ENCODE measurements at regions not wholly inside any gene's neighbourhood (a gene's known extent, or its start where the extent isn't known, plus 50 kb on each side); places are given as distances from the start of the nearest gene placed in this dataset.

GRCh38 chrX:40299641-40300046, 201.9 kb upstream of the BCOR start (continued):
- TF ChIP-seq TAF1 (IDR thresholded peaks at IDR 0.05; ENCODE audit: low read depth) (no peak), RAD21 (conservative IDR thresholded peaks at IDR 0.05) (no peak)

- Histone ChIP-seq H3K4me2 (ENCODE audit: low read length) (no peak overlapping the region), H3K9me3 (ENCODE audit: low read length) (no peaks in the 10 kb centered on the region), H3K9ac (ENCODE audit: low read length) (no peak overlapping the region), H3K79me2 (replicated peaks; ENCODE audit: insufficient read depth, low read length) (no peaks in the 10 kb centered on the region), H3K4me3 (ENCODE audit: low read length) (no peak overlapping the region), H3K27me3 (ENCODE audit: insufficient read depth, low read depth, low read length) (no peaks in the 10 kb centered on the region), H3K36me3 (ENCODE audit: insufficient read depth, low read length) (no peaks in the 10 kb centered on the region), H3F3A (ENCODE audit: insufficient read depth, low read length, poor library complexity, severe bottlenecking) (no peaks in the 10 kb centered on the region), H2AFZ (ENCODE audit: low read depth, low read length) (no peak overlapping the region), H3K27ac (ENCODE audit: low read length) (no peak overlapping the region), H3K9me2 (ENCODE audit: insufficient read depth, low read length) (no peaks in the 10 kb centered on the region), H4K20me1 (ENCODE audit: insufficient read depth) (no peaks in the 10 kb centered on the region)
- no peak for TF ChIP-seq POLR2AphosphoS5 (IDR thresholded peaks at IDR 0.05)
- TF ChIP-seq RAD21 (conservative IDR thresholded peaks at IDR 0.05): no peak
- no peak for TF ChIP-seq MXI1 (conservative IDR thresholded peaks at IDR 0.05; ENCODE audit: poor library complexity, severe bottlenecking)
- TF ChIP-seq EZH2 (IDR thresholded peaks at IDR 0.05; ENCODE audit: borderline replicate concordance, insufficient read depth, low read length, poor library complexity, severe bottlenecking): no peak
- TF ChIP-seq SMC3 (conservative IDR thresholded peaks at IDR 0.05; ENCODE audit: poor library complexity): no peak
- no peak for TF ChIP-seq TAF1 (IDR thresholded peaks at IDR 0.05; ENCODE audit: low read depth)
- no peak for TF ChIP-seq CTCF (IDR thresholded peaks at IDR 0.05; ENCODE audit: poor library complexity, severe bottlenecking)
Observed at GRCh38 chrX:40298572-40299479, 201.1 kb upstream of the BCOR start.

DNA sequence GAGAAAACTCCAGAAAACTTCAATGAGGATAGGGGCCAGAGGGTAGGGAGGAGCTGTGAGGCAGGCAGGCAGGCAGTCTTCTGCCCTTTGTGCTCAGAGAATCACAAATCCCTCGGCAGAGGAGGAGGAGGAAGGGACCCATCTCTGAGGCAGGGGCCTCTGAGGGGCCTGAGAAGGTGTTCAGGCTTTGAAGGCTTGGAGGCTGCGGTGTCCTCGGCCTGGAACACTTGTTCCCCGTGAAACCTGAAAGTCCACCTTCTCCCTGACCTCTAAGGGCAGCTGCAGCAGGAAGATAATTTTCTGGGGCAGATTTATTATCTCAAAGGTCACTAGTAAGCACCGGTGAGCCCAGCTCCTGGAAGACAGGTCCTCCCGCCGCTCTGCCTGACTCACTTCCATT, 200.3 kb upstream of the BCOR start:
- Histone ChIP-seq H3K9ac (ENCODE audit: low read length) (no peak overlapping the region), H3K9me2 (ENCODE audit: insufficient read depth, low read length) (no peaks in the 10 kb centered on the region), H3K27me3 (ENCODE audit: insufficient read depth, low read depth, low read length) (no peaks in the 10 kb centered on the region), H3K4me2 (ENCODE audit: low read length) (no peak overlapping the region), H2AFZ (ENCODE audit: low read depth, low read length) (no peak overlapping the region), H3K36me3 (ENCODE audit: insufficient read depth, low read length) (no peaks in the 10 kb centered on the region), H3K4me3 (ENCODE audit: low read length) (no peak overlapping the region), H3F3A (ENCODE audit: insufficient read depth, low read length, poor library complexity, severe bottlenecking) (no peaks in the 10 kb centered on the region), H4K20me1 (ENCODE audit: insufficient read depth) (no peaks in the 10 kb centered on the region), H3K79me2 (replicated peaks; ENCODE audit: insufficient read depth, low read length) (no peaks in the 10 kb centered on the region), H3K9me3 (ENCODE audit: low read length) (no peaks in the 10 kb centered on the region), H3K27ac (ENCODE audit: low read length) (no peak overlapping the region)
- no peak for TF ChIP-seq EZH2 (IDR thresholded peaks at IDR 0.05; ENCODE audit: borderline replicate concordance, insufficient read depth, low read length, poor library complexity, severe bottlenecking)
- no peak for TF ChIP-seq CTCF (IDR thresholded peaks at IDR 0.05; ENCODE audit: poor library complexity, severe bottlenecking)
- TF ChIP-seq TAF1 (IDR thresholded peaks at IDR 0.05; ENCODE audit: low read depth): no peak
- no peak for TF ChIP-seq SMC3 (conservative IDR thresholded peaks at IDR 0.05; ENCODE audit: poor library complexity)
- TF ChIP-seq MXI1 (conservative IDR thresholded peaks at IDR 0.05; ENCODE audit: poor library complexity, severe bottlenecking): no peak
- TF ChIP-seq, protein P1, sequence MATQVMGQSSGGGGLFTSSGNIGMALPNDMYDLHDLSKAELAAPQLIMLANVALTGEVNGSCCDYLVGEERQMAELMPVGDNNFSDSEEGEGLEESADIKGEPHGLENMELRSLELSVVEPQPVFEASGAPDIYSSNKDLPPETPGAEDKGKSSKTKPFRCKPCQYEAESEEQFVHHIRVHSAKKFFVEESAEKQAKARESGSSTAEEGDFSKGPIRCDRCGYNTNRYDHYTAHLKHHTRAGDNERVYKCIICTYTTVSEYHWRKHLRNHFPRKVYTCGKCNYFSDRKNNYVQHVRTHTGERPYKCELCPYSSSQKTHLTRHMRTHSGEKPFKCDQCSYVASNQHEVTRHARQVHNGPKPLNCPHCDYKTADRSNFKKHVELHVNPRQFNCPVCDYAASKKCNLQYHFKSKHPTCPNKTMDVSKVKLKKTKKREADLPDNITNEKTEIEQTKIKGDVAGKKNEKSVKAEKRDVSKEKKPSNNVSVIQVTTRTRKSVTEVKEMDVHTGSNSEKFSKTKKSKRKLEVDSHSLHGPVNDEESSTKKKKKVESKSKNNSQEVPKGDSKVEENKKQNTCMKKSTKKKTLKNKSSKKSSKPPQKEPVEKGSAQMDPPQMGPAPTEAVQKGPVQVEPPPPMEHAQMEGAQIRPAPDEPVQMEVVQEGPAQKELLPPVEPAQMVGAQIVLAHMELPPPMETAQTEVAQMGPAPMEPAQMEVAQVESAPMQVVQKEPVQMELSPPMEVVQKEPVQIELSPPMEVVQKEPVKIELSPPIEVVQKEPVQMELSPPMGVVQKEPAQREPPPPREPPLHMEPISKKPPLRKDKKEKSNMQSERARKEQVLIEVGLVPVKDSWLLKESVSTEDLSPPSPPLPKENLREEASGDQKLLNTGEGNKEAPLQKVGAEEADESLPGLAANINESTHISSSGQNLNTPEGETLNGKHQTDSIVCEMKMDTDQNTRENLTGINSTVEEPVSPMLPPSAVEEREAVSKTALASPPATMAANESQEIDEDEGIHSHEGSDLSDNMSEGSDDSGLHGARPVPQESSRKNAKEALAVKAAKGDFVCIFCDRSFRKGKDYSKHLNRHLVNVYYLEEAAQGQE (IDR thresholded peaks at IDR 0.05; ENCODE audit: borderline replicate concordance): no peak
- TF ChIP-seq POLR2AphosphoS5 (IDR thresholded peaks at IDR 0.05): no peak
- no peak for TF ChIP-seq RAD21 (conservative IDR thresholded peaks at IDR 0.05)

All from neural cell (in vitro differentiated cells).